Gastroesophageal sphincter (tissue), 3 donors: ENCODE measurements at regions not wholly inside any gene's neighbourhood (a gene's known extent, or its start where the extent isn't known, plus 50 kb on each side); places are given as distances from the start of the nearest gene placed in this dataset.

Source experiments
- CTCF ChIP-seq, 4 experiments: fragments of 200-600 bp in 2 of 4; fragments of 450-650 bp in 2 of 4; sonication (generic) in 1 of 4; IDR thresholded peaks; one replicate each; pipeline ENCODE4 v1.5.1; 2017 to 2019; ENCODE audit warnings: antibody characterized with exemption in 4 of 4, mild to moderate bottlenecking in 2 of 4, moderate library complexity in 2 of 4
- EP300 ChIP-seq: sonication (generic); formaldehyde crosslinking; IDR thresholded peaks from one replicate; pipeline ENCODE4 v1.6.1; 2017; ENCODE audit warnings: antibody characterized with exemption, mild to moderate bottlenecking
- POLR2A ChIP-seq, 2 donors: fragments of 450-650 bp; IDR thresholded peaks; one replicate each; pipeline ENCODE4 v1.6.1; 2017; ENCODE audit warnings: antibody characterized with exemption in 2 of 2, mild to moderate bottlenecking in 2 of 2, moderate library complexity in 1 of 2

- TF ChIP-seq CTCF (IDR thresholded peaks at IDR 0.05) (no peak), POLR2A (IDR thresholded peaks at IDR 0.05) (no peak), EP300 (no peak)
These were observed 77.4 kb upstream of the LRCH1 start for GRCh38 chr13:46475541-46475991.
